EH (cell line): ENCODE measurements at regions not wholly inside any gene's neighbourhood (a gene's known extent, or its start where the extent isn't known, plus 50 kb on each side); places are given as distances from the start of the nearest gene placed in this dataset.
"Not testable (repeated sequence)": the region's sequence is repeated elsewhere in the genome, so short reads cannot be mapped to it uniquely, and the experiment has no call there.

Source experiments
- DNase-seq: peaks from one replicate; pipeline ENCODE4 v3.0.0-alpha.2; 2015; ENCODE audit warnings: low read depth

DNA sequence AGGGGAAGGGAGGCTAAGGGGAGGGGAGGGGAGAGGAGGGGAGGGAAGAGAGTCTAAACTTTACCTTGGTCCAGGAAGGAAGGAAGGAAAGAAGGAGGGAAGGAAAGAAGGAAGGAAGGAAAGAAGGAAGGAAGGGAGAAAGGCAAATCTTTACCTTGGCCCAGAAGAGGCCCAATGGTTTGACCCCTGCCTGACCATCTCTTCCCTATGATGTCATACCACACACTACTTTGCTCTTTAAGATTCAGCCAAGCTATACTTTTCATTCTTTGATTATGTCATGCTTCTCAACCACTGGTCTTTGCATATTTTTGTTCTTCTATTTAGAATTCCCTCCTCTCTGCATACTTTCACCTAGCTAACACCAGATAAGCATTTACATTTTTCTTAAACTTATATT, 1077.5 kb downstream of the PCDH9 start:
- DNase-seq, result no peak

DNA sequence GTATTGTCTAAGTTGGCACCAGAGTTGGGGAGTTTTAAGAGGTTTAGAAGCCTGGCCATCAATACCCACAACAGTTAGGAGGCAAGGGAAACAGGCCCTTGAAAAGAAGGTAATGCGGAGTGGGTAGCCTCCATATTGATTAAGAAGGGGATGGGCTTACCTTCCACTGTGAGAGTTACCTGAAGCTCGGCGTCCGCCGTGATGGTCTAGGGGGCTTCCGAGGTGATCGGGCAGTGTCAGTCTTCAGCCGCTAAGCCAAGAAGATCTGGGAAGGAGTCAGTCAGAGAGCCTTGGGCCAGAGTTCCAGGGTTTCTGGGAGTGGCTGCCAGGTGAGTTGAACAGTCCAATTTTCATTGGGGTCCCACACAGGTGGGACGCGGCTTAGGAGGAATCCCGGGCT, 1085.8 kb downstream of the PCDH9 start:
- not testable (repeated sequence) for DNase-seq

DNA sequence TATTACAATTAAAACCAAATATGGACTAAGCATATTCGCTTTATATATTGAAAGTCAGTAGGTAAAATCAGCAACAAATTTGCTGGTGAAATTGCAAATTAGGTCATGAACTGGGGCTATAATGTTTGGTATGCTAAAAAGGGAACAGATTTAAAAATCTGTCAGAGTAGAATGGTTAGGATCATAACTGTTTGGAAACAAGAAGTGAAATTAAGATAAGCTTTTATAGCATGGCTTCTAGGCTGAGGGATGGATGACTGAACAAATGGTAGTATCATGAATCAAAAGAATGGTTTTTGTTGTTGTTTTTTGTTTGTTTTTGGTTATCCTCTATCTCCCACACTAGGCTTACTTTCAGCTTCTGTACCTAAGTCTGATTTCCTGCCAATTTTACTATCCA, 1090.4 kb downstream of the PCDH9 start:
- DNase-seq, result no peak

DNA sequence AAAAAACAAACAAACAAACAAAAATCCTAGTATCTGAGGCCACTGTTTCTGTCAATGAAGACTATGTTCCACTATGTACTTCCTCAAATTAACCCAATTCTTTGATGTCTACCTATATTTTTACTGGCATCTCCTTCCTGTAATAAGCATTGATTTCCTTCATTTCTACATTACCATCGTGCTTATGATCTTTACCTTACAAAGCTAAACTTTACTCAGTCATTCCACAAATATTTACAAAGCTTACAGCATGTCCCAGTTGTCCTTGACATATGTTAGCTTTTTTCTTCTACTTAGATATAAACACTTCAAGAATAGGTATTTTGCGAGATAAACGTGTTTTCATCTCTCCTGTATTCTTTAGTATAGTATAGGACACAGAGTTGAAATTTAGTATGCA, 1090.9 kb downstream of the PCDH9 start:
- no peak for DNase-seq

DNA sequence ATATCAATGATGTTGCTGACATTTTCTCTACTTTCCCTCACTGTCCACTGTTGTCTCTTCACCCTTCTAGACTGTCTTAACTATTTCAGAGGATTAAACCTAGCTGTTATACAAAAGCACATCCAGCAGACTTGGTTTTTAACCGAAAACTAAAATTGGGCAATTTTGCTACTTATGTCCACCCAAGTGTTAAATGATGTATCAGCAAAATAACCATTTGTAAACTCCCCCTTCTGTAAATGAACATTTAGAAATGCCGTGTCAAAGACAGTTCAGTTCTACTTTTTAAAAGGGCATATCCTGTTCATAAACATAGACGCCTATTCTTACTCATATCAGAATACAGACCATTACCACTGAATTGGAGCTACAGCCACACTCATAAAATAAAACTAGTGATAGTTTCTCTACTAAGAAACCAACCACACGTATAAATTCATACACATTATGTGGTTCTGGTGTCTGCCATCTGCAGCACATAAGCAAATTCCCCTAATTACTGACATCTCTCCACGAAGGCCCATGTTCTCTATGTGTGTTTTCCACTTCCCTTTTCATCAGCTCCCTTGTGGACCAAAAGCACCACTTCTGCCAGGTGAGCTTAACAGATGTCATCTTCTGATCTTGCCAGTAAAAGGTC, 1091.8 kb downstream of the PCDH9 start:
- DNase-seq, result no peak

DNA sequence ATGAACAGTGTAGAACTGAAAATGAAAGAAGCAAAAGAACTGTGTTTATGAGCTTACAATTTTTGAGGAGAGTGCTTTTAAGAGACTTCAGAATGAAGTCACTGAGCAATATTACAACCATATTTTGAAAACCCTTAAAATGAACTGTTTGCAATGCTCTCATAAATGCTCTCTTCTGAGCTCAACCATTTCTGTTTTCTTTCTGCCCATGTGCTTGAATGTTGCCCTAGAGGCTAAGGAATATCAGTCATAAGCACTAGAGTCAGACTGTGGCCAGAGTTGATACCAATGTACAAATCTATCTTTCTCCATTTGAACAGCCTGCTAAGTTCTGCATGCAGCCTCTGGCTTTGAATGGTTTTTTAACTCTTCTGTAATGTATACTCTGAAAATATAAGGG, 1092.8 kb downstream of the PCDH9 start:
- DNase-seq, result no peak

DNA sequence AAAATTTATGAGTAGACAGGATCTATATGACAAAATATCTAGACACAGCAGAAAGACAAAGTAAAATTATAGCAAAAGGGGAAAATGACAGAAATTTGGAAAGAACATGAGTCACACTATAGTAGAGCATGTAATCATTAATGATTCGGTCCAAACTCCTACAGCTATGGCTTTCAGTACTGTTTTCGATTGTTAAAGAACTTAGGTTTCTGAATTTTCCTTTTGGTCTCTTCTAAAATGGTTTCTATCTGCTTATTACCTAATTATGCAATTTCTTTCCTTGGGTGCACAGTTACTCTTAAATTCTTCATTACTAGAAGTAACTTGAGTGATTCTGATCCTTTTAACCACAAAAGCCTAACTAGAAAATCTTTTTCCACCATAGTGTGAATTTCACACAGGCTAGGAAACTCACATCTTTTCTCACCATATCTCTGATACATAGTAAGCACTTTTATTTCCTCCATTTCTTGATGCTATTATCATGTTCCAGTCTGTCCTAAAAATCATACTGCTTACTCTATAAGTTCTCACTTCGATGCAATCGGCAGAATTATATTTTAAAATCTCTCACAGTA, 1101.4 kb downstream of the PCDH9 start:
- DNase-seq, result no peak

DNA sequence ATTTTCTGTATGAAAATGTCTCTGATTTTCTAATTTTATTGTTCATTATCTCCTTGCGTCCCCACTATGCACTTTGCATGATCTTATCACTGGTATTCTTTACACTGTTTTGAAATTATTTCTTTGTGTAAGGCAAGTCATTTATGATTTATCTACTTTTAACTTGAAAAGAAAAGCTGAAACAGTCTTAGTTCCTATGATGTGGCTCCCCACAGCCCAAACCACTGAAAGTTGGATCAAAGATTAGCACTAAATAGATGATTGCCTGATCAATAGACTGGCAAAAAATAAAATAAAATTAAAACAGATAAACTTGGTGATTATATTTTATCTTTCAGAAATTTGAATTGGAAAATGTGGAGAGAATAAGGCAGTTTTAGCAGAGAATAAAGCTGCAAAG, 1101.9 kb downstream of the PCDH9 start:
- no peak for DNase-seq

DNA sequence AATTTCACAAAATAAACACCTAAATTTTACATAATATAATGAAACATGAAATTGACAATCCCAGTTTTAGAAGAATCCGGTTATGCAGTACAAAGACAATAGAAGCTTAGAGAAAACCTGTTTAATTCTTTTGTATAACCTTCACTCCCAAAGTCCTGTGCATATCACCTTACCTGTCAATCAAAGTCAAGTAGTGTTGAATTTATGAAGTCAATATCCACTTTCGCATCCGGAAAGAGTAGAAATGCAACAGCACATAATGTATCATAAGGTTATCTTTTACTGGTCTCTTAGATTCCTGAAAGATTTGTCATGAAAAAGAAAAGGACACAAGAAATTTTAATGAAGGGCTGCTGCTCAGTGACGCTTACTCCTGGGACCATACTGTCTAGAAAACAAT, 1112.6 kb downstream of the PCDH9 start:
- DNase-seq, result no peak

DNA sequence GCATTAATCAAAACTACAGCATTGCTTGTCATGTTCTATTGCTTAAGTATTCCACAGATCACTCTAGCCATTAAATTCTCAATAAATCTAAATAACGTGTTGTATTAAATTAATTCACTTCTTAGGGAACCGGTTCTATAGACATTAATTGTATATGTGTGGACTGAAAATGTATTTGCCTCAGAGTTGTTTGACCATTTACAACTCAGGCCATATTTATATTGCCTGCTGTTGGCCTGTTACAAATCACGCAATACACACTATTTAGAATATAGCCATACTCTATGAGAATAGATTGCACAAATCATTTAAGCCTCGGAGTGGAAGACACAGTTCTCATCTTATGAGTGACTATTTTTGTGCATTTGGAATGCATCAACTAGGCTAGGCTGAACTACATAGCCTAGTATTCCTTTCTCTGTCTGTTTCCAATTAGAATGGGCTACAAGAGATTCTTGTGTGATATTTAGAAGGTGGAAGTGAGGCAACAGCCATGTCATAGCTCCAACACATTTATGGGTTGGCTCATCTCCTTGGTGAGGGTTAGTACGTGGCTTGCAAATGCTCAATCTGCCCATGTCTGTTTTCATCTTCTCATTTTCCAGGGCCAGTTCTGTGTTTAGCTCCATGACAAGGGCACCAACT, 1116.1 kb downstream of the PCDH9 start:
- peak; percentile 62 for DNase-seq

DNA sequence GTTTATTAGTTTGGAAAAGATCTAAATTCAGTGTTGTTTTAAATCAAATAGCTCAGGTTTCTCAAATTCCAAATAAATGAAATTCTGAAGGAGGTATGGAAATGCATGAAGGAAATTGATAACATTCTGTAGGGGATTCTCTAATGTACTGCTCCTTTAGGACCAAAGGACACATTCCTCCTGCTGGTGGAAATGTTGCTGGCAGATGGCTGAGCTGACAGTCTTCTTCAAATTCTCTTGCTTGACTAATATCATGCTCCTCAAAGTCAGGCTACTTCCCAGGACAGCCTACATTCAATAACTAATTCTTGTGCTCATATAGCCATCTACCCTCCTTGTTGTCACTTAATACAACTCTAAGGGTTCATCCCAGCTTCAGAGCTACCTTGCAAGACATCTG, 1118.5 kb downstream of the PCDH9 start:
- DNase-seq, result no peak

DNA sequence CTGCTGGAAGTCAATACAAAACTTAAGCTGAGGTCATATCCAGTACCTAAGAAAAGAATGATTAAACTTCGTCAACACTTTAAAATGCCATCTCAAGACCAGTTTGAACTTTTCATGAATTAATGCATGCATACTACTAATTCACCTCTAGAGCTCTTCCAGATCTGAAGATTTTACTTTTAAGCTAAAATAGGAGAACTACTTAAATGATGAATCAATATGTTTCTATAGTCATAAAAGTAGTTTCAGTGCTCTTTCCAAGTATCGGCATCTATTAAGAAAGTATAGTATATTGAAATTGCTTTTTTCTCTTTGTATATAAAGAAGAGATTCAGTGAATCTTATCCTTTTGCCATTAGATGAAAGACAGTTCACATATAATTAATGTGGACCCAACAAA, 1123.9 kb downstream of the PCDH9 start:
- DNase-seq, result no peak

DNA sequence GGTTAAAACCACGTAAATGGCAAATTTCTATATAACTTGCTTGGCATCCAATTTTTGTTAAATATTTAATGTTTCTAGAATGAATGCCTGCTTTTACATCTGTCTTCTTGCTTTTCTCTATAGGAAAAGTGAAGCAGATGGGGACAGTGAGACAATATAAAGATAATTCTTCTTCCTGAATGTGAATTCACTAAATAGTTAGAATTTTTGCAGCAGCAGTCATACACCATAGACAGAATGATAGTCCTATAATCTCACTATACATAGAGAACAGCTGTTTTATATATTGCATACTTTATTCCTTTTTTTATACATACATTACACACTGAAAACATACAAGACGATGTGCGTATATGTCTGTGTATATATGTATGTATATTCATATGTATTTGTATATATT, 1127.3 kb downstream of the PCDH9 start:
- peak; percentile 46 for DNase-seq

DNA sequence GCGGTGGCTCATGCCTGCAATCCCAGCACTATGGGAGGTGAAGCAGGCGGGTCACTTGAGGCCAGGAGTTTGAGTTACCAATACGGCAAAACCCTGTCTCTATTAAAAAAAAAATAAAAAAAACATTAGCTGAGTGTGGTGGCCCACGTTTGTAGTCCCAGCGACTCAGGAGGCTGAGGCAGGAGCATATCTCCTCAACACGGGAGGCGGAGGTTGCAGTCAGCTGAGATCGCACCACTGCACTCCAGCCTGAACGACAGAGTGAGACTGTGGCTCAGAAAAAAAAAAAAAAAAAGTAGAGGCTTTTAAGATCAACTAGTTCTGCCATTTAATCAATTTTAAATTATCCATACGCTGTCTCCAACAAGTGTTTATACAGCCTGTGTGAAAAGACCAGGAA, 1130.3 kb downstream of the PCDH9 start:
- no peak for DNase-seq

DNA sequence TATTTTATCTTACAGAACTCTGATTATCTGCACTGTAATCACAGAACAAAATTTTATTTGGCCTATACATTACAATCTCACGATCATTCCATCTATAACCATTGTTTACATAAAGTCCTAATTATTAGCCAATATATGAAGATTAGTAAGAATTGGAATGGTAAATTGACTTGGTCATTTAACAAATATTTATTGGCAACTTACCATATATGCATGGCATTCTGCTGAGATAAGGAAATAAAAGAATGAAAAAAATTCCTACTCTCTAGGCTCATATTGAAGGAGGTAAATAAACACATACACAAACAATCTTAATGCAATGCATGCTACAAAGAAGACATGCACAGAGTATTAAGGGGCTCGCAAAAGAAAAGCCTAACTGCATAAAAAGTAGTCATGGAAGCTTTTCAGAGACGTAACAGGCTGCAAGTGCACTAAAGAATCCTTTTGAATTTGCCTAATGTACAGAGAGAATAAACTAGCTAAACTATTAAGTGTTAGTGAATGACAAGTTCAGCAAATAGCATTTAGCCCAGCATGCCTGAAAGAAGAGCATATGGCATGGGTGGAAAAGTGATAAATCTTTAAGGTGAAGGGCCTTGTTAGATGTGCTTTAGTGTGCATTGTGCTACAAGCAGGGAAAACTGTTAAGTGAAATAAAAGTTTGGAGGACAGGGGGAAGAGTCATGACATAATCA, 1131.1 kb downstream of the PCDH9 start:
- DNase-seq, result peak; percentile 3

DNA sequence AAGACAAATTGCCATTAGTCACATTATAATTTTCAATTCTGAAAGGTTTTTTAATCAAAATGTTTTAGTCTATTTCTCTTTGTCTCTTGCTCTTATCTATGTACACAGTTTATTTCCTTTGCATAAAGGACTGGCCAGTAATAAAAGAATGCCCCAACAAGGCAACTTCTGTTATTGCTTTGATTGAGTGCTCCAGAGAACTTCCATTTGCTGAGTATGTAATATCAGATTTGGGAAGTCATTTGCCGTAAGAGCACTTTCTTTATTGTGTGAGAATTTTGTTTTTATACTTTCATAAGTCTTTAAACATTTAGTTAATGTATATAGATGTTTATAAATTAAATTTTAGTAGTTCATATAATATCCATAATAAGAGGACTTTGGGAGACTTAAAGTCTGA, 1140.4 kb downstream of the PCDH9 start:
- DNase-seq, result no peak

DNA sequence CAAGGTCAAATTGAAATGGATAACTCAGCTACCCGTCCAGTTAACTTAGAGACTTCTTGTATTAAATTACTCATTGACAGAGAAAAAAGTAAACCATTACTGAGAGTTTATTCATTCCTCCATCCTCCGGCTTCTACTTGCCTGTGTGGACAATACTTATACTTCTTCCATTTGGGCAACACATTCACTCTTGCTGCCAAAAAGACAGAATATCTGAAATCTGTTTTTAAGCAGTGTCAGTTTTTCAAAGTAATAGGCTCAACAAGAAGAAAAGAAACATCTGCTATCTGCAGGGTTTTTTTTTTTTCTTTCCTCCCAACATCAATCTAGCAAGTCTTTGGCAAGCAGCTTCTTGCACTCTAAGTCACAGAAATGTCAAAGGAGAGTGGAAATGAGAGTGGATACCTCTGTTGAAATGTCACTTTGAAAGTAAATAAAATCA, 1142.8 kb downstream of the PCDH9 start:
- no peak for DNase-seq

DNA sequence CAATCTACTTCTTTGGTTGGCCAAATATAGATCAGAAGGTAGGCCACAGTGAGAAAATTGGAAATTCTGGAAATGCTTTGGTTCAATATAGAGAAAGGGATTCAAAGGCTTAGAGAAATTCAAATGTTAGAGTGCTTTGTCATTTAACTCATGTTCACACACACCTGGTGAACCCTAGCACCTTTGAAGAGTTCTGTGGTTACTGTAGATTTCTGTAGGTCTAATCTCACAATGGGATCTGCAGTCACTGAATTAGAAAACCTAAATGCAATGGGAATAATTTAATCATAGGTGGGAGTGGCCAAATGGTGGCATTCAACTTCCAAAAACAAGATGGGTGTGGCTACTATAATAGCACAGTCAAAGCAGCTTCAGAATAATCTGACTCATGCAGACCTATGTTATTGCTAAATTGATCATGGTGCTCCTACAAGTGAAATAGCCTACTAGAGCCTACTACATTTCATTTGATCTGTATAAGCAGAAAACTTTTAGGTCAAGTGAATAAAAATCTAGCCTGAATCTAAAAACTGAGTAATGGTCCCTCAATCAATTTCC, 1152.9 kb downstream of the PCDH9 start:
- DNase-seq, result no peak

DNA sequence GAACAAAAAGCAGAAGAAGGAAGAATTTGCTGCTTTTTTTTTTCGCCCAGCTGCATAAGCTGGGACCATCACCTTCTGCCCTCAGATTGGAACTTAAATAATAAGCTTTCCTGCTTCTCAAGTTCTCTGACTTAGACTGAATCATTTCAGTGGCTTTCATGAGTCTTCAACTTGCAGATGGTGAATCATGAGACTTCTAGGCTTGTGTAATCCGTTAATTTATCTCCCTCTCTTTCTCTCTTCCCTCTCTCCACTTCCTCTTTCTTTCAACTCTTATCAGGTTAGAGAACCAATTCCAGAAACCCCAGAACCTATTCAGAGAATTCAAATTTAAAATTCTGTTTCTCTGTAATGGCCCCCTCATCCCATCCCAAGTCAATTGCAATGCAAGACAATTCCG, 1153.7 kb downstream of the PCDH9 start:
- DNase-seq, result peak; percentile 9

DNA sequence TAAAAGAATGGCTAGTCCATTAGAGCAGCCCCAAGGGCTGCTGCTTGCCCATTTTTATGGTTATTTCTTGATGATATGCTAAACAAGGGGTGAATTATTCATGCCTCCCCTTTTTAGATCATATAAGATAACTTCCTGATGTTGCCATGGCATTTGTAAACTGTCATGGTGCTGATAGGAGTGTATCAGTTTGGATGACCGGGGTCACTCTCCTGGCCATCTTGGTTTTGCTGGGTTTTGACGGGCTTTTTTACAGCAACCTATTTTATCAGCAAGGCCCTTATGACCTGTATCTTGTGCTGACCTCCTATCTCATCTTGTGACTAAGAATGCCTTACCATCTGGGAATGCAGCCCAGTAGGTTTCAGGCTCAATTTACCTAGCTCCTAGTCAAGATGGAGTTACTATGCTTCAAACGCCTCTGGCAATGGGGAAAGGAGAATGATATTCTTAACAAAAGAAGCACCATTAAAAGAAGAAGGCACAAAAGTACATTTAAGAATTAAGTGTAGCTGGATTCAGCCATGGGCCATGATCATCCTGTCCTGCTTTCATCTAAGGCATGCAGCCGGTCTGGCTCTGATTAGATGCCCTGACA, 1156.0 kb downstream of the PCDH9 start:
- no peak for DNase-seq

DNA sequence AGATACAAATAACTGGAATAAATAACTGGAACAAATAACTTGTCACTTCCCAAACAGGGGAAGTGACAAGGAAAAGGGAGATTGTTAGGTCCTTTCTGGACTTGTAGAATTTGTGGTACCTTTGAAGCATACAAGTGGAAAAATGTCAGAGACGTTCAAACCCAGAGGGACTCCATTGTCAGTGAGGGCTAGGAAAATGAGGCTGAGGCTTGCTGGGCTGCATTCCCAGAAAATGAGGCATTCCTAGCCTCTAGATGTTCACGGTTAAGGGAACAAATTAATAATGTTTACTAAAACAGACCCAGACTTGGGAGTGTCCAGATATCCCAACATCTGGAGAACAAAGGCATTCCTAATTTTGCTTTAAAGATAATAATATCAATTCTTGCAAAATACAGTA, 1158.0 kb downstream of the PCDH9 start:
- peak; percentile 3 for DNase-seq

DNA sequence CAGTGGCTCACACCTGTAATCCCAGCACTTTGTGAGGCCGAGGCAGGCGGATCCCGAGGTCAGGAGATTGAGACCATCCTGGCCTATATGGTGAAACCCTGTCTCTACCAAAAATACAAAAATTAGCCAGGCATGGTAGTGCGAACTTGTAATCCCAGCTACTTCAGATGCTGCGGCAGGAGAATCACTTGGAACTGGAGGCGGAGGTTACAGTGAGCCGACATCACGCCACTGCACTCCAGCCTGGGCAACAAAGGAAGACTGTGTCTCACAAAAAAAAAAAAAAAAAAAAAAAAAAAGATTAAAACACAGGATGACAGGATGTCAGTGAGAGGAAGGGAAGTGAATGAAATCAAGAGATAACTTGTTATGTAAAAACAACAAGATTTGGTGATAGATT, 1158.5 kb downstream of the PCDH9 start:
- no peak for DNase-seq
